NCI-H345 treated with DMSO at 0.1 percent for 48 hours (cell line): ENCODE measurements at regions not wholly inside any gene's neighbourhood (a gene's known extent, or its start where the extent isn't known, plus 50 kb on each side); places are given as distances from the start of the nearest gene placed in this dataset.

Experiments used
- DNase-seq: peaks from one replicate; lab custom pipeline; 2025; ENCODE audit not compliant: unreplicated experiment; lab: John Stamatoyannopoulos, UW

- no peak for DNase-seq
Observed at GRCh38 chrX:17930850-17931249, 69.8 kb upstream of the RAI2 start.

GRCh38 chrX:17923546-17923945 is 62.4 kb upstream of the RAI2 start:
- DNase-seq, result no peak

- peak; percentile 22 for DNase-seq
Observed at GRCh38 chrX:17922303-17922702, 61.2 kb upstream of the RAI2 start.

- DNase-seq, result no peak
Observed at GRCh38 chrX:17919896-17920446, 58.9 kb upstream of the RAI2 start.

GRCh38 chrX:17917945-17918577 is 57.0 kb upstream of the RAI2 start:
- DNase-seq, result no peak

GRCh38 chrX:17913801-17914200 is 52.7 kb upstream of the RAI2 start:
- DNase-seq, result no peak
